ENCODE measurements at regions not wholly inside any gene's neighbourhood (a gene's known extent, or its start where the extent isn't known, plus 50 kb on each side); places are given as distances from the start of the nearest gene placed in this dataset.

GRCh38 chr18:26768385-26768784 lies 97.1 kb downstream of the AQP4 start:
- H3K4me1 Mint-ChIP-seq = peaks cover 40% of the 10 kb centered on the region
- H3K36me3 Mint-ChIP-seq (ENCODE audit: low read depth) = no peaks in the 10 kb centered on the region
- no peak for DNase-seq
- H3K9me3 Mint-ChIP-seq = peaks cover 15% of the 10 kb centered on the region
- TF ChIP-seq CTCF (IDR thresholded peaks at IDR 0.05) = no peak
- no peak overlapping the region for H3K4me3 Mint-ChIP-seq
- H3K27ac Mint-ChIP-seq = no peak overlapping the region
- H3K27me3 Mint-ChIP-seq (ENCODE audit: low read depth, poor library complexity) = peaks cover 9% of the 10 kb centered on the region

- no peak overlapping the region for H3K27ac Mint-ChIP-seq
- DNase-seq = no peak
- H3K36me3 Mint-ChIP-seq (ENCODE audit: low read depth) = no peaks in the 10 kb centered on the region
- peaks cover 12% of the 10 kb centered on the region for H3K27me3 Mint-ChIP-seq (ENCODE audit: low read depth, poor library complexity)
- H3K4me1 Mint-ChIP-seq = peaks cover 25% of the 10 kb centered on the region
- no peak for TF ChIP-seq CTCF (IDR thresholded peaks at IDR 0.05)
- H3K4me3 Mint-ChIP-seq = no peak overlapping the region
- H3K9me3 Mint-ChIP-seq = peaks cover 15% of the 10 kb centered on the region
These were observed 100.0 kb downstream of the AQP4 start for GRCh38 chr18:26765498-26765897.

GRCh38 chr18:26764586-26764985 lies 100.9 kb downstream of the AQP4 start:
- Mint-ChIP-seq H3K27me3 (ENCODE audit: low read depth, poor library complexity) (peaks cover 12% of the 10 kb centered on the region), H3K27ac (no peak overlapping the region), H3K4me1 (peaks cover 28% of the 10 kb centered on the region), H3K4me3 (no peak overlapping the region), H3K36me3 (ENCODE audit: low read depth) (no peaks in the 10 kb centered on the region), H3K9me3 (peaks cover 13% of the 10 kb centered on the region)
- TF ChIP-seq CTCF (IDR thresholded peaks at IDR 0.05) = no peak
- no peak for DNase-seq

GRCh38 chr18:26764177-26764576 lies 101.3 kb downstream of the AQP4 start:
- DNase-seq = no peak
- H3K9me3 Mint-ChIP-seq = peaks cover 12% of the 10 kb centered on the region
- H3K36me3 Mint-ChIP-seq (ENCODE audit: low read depth) = no peaks in the 10 kb centered on the region
- no peak overlapping the region for H3K27ac Mint-ChIP-seq
- peaks cover 12% of the 10 kb centered on the region for H3K27me3 Mint-ChIP-seq (ENCODE audit: low read depth, poor library complexity)
- no peak for TF ChIP-seq CTCF (IDR thresholded peaks at IDR 0.05)
- peaks cover 30% of the 10 kb centered on the region for H3K4me1 Mint-ChIP-seq
- H3K4me3 Mint-ChIP-seq = no peak overlapping the region

- DNase-seq = no peak
- Mint-ChIP-seq H3K27me3 (ENCODE audit: low read depth, poor library complexity) (peaks cover 12% of the 10 kb centered on the region), H3K9me3 (peaks cover 12% of the 10 kb centered on the region), H3K4me3 (no peak overlapping the region), H3K36me3 (ENCODE audit: low read depth) (no peaks in the 10 kb centered on the region), H3K27ac (peak overlapping the region; percentile 36), H3K4me1 (peaks cover 31% of the 10 kb centered on the region)
- no peak for TF ChIP-seq CTCF (IDR thresholded peaks at IDR 0.05)
These were observed 101.9 kb downstream of the AQP4 start for GRCh38 chr18:26763446-26764110.

Measured in nephron progenitor cell (in vitro differentiated cells).